Lower lobe of right lung (tissue), 2 donors: ENCODE measurements at regions not wholly inside any gene's neighbourhood (a gene's known extent, or its start where the extent isn't known, plus 50 kb on each side); places are given as distances from the start of the nearest gene placed in this dataset.

Experiments used
- ATAC-seq, 2 donors: fragments of 200-7000 bp; cut with Tn5 transposase; one replicate each; pipeline ENCODE4 v1.9.1; 2020 to 2022; ENCODE audit warnings: mild to moderate bottlenecking in 2 of 2, moderate library complexity in 2 of 2
- DNase-seq: peaks from one replicate; pipeline ENCODE4 v3.0.0-alpha.2; 2020
- H3K27ac ChIP-seq: fragments of 200-600 bp; one replicate; pipeline ENCODE4 v1.8.0; 2022
- H3K27me3 ChIP-seq: fragments of 200-600 bp; one replicate; pipeline ENCODE4 v1.8.0; 2022; ENCODE audit warnings: low read depth
- H3K36me3 ChIP-seq: fragments of 200-600 bp; one replicate; pipeline ENCODE4 v1.8.0; 2022; ENCODE audit warnings: mild to moderate bottlenecking
- H3K4me1 ChIP-seq: fragments of 200-600 bp; one replicate; pipeline ENCODE4 v1.8.0; 2022
- H3K4me3 ChIP-seq: fragments of 200-600 bp; one replicate; pipeline ENCODE4 v1.8.0; 2022; ENCODE audit warnings: mild to moderate bottlenecking
- H3K9me3 ChIP-seq: fragments of 200-600 bp; one replicate; pipeline ENCODE4 v1.8.0; 2022
- CTCF ChIP-seq: fragments of 200-600 bp; IDR thresholded peaks from one replicate; pipeline ENCODE4 v1.8.0; 2022; ENCODE audit warnings: antibody characterized with exemption, mild to moderate bottlenecking
- intact Hi-C: fragments of 100-400 bp; cut with DNase I; formaldehyde crosslinking; loops from one replicate; pipeline ENCODE4 v1.11.0; 2022
- donor health status: DM: no; HTN: yes; CAD: no; lungs with severe emphysema.

- no peak for TF ChIP-seq CTCF
- no peaks in the 10 kb centered on the region for H3K27me3 ChIP-seq
- H3K27ac ChIP-seq: no peak overlapping the region
- H3K4me1 ChIP-seq: no peaks in the 10 kb centered on the region
- DNase-seq: no peak
- H3K9me3 ChIP-seq: no peaks in the 10 kb centered on the region
- no peak for ATAC-seq
- intact Hi-C loops: no loop called here
- no peaks in the 10 kb centered on the region for H3K36me3 ChIP-seq
- no peak overlapping the region for H3K4me3 ChIP-seq
Measured at GRCh38 chr3:13168391-13168790, 95.2 kb upstream of the IQSEC1 start.

- ATAC-seq (no peak), DNase-seq (no peak)
- Histone ChIP-seq H3K4me1 (no peaks in the 10 kb centered on the region), H3K27ac (no peak overlapping the region), H3K36me3 (no peaks in the 10 kb centered on the region), H3K27me3 (no peaks in the 10 kb centered on the region), H3K9me3 (no peaks in the 10 kb centered on the region), H3K4me3 (no peak overlapping the region)
- intact Hi-C loops: no loop called here
- no peak for TF ChIP-seq CTCF
Measured at GRCh38 chr3:13167829-13168228, 94.6 kb upstream of the IQSEC1 start.

GRCh38 chr3:13167064-13167743 lies 94.0 kb upstream of the IQSEC1 start:
- H3K4me3 ChIP-seq: no peak overlapping the region
- intact Hi-C loops: no loop called here
- H3K36me3 ChIP-seq: no peaks in the 10 kb centered on the region
- H3K4me1 ChIP-seq: no peaks in the 10 kb centered on the region
- no peak for DNase-seq
- H3K9me3 ChIP-seq: no peaks in the 10 kb centered on the region
- no peak for ATAC-seq
- no peak for TF ChIP-seq CTCF
- no peaks in the 10 kb centered on the region for H3K27me3 ChIP-seq
- no peak overlapping the region for H3K27ac ChIP-seq

- Histone ChIP-seq H3K27ac (no peak overlapping the region), H3K9me3 (no peaks in the 10 kb centered on the region), H3K4me1 (no peaks in the 10 kb centered on the region), H3K27me3 (no peaks in the 10 kb centered on the region), H3K4me3 (no peak overlapping the region), H3K36me3 (no peaks in the 10 kb centered on the region)
- intact Hi-C loops: no loop called here
- ATAC-seq: no peak
- DNase-seq: no peak
- TF ChIP-seq CTCF: no peak
Measured at GRCh38 chr3:13166243-13167063, 93.2 kb upstream of the IQSEC1 start.

- Histone ChIP-seq H3K4me3 (no peak overlapping the region), H3K27me3 (no peaks in the 10 kb centered on the region), H3K4me1 (no peaks in the 10 kb centered on the region), H3K9me3 (no peaks in the 10 kb centered on the region), H3K36me3 (no peaks in the 10 kb centered on the region), H3K27ac (no peak overlapping the region)
- no peak for TF ChIP-seq CTCF
- intact Hi-C loops: no loop called here
- ATAC-seq (no peak), DNase-seq (no peak)
Measured at GRCh38 chr3:13165576-13165975, 92.3 kb upstream of the IQSEC1 start.
